ENCODE measurements at regions not wholly inside any gene's neighbourhood (a gene's known extent, or its start where the extent isn't known, plus 50 kb on each side); places are given as distances from the start of the nearest gene placed in this dataset.
"Not testable (repeated sequence)": the region's sequence is repeated elsewhere in the genome, so short reads cannot be mapped to it uniquely, and the experiment has no call there.

DNA sequence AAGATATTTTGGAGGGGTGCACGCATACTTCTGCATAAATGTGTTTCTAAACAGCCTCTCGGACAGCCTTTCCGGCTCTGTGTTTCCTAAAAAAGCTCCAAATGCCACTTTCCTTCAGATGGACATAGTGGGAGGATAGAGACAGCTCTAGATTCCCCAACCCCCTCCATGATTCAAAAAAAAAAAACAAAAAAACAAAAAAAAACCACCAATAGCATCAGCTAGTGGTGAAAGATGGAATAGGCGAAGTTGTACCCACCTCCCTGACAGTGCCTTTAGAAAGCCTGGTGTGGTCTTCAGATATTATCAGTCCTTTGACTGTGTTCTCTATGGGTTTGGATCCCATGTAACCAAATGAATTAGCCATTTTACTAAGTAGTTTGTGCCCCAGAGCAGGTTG, 94.1 kb downstream of the PHETA1 start:
- ATAC-seq: no peak

GRCh38 chr12:111271674-111272418, 97.0 kb downstream of the PHETA1 start:
- 62% methylated on average over 6 of the region's 6 CpGs for WGBS
- no peaks in the 10 kb centered on the region for H3K9me3 ChIP-seq (ENCODE audit: control insufficient read depth, low read length)
- no peaks in the 10 kb centered on the region for H3K27me3 ChIP-seq (ENCODE audit: control insufficient read depth, insufficient read depth)
- H3K27ac ChIP-seq (ENCODE audit: low read length): no peak overlapping the region
- DNase-seq (no peak), ATAC-seq (no peak)
- H3K4me1 ChIP-seq (ENCODE audit: control insufficient read depth, insufficient read depth, low read length): no peaks in the 10 kb centered on the region
- no peak overlapping the region for H3K4me3 ChIP-seq (ENCODE audit: low read length)
- intact Hi-C loops (cut with DNase I): no loop called here

More for the DNA sequence above, 94.1 kb downstream of the PHETA1 start:
- peaks cover 2% of the 10 kb centered on the region for H3K27me3 ChIP-seq (ENCODE audit: control insufficient read depth, insufficient read depth)
- DNase-seq: no peak
- no peak overlapping the region for H3K27ac ChIP-seq (ENCODE audit: low read length)
- 52% methylated on average over 4 of the region's 4 CpGs for WGBS
- H3K4me3 ChIP-seq (ENCODE audit: low read length): no peak overlapping the region
- no peaks in the 10 kb centered on the region for H3K4me1 ChIP-seq (ENCODE audit: control insufficient read depth, insufficient read depth, low read length)
- no peaks in the 10 kb centered on the region for H3K9me3 ChIP-seq (ENCODE audit: control insufficient read depth, low read length)
- intact Hi-C loops (cut with DNase I): no loop called here

DNA sequence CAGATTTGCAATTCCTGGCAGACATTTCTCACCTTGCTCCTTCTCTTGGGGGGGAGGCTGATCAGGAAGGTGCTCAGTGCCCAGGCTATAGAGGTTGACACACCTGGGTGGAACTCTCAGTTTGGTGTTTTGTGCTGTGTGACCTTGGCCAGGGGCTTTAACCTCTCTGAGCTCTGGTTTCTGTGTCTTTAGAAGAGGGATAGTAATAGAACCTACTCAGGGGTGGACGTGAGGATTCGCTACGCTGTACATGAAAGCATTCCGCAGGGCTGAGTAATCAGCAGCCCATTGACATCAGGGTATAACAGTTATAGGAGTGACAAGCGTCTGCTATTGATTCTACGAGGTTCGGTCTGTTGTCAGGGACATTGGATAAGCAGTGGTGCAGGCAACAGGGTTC, 98.1 kb downstream of the PHETA1 start:
- 35% methylated on average over 7 of the region's 7 CpGs for WGBS
- intact Hi-C loops (cut with DNase I): no loop called here
- H3K27ac ChIP-seq (ENCODE audit: low read length): no peak overlapping the region
- DNase-seq (no peak), ATAC-seq (no peak)
- H3K4me3 ChIP-seq (ENCODE audit: low read length): no peak overlapping the region
- no peaks in the 10 kb centered on the region for H3K27me3 ChIP-seq (ENCODE audit: control insufficient read depth, insufficient read depth)
- no peaks in the 10 kb centered on the region for H3K4me1 ChIP-seq (ENCODE audit: control insufficient read depth, insufficient read depth, low read length)
- H3K9me3 ChIP-seq (ENCODE audit: control insufficient read depth, low read length): no peaks in the 10 kb centered on the region

DNA sequence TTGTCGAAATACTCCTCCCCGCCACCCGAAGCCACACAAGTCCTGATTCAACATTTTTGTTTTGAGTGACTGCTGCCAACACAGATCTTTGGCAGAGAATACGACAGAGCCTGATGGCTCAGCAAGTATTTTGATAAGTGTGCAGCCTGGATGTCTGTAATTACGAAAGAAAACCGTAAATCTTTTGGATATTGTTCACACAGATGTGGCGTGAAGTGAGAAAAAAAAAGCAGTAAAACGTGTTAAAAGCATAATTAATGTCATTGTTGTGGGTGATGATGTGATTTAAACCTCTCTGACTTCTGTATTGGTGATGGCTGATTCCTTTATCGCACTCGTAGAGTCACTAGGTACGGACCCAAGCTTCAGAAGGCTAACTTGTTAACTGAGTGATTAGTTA, 98.7 kb downstream of the PHETA1 start:
- Histone ChIP-seq H3K4me3 (ENCODE audit: low read length) (no peak overlapping the region), H3K27ac (ENCODE audit: low read length) (no peak overlapping the region), H3K27me3 (ENCODE audit: control insufficient read depth, insufficient read depth) (no peaks in the 10 kb centered on the region), H3K4me1 (ENCODE audit: control insufficient read depth, insufficient read depth, low read length) (no peaks in the 10 kb centered on the region), H3K9me3 (ENCODE audit: control insufficient read depth, low read length) (no peaks in the 10 kb centered on the region)
- ATAC-seq (no peak), DNase-seq (no peak)
- intact Hi-C loops (cut with DNase I): no loop called here
- 26% methylated on average over 11 of the region's 11 CpGs for WGBS

DNA sequence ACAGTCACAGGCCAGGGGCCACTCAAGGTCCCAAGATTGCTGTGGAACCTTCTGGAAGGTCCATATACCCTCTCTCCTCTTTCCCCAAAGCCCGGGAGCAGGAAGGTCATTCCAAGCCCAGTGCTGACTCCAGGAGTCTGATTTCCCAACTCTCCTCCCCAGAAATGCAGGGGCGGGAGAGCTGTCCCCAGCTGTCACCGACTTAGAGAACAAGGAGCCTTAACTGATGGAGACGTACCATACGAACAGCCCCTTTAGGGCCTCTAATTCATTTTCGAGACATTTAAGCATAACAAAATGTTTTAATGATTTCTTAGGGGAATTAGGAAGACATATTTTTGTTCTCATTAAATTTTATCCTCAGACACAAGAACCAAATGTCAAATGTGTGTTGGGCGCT, 99.2 kb downstream of the PHETA1 start:
- 33% methylated on average over 7 of the region's 7 CpGs for WGBS
- no peaks in the 10 kb centered on the region for H3K4me1 ChIP-seq (ENCODE audit: control insufficient read depth, insufficient read depth, low read length)
- ATAC-seq (peak; percentile 48 to 56), DNase-seq (no peak)
- H3K27ac ChIP-seq (ENCODE audit: low read length): no peak overlapping the region
- H3K9me3 ChIP-seq (ENCODE audit: control insufficient read depth, low read length): no peaks in the 10 kb centered on the region
- H3K27me3 ChIP-seq (ENCODE audit: control insufficient read depth, insufficient read depth): no peaks in the 10 kb centered on the region
- intact Hi-C loops (cut with DNase I): no loop called here
- H3K4me3 ChIP-seq (ENCODE audit: low read length): no peak overlapping the region

DNA sequence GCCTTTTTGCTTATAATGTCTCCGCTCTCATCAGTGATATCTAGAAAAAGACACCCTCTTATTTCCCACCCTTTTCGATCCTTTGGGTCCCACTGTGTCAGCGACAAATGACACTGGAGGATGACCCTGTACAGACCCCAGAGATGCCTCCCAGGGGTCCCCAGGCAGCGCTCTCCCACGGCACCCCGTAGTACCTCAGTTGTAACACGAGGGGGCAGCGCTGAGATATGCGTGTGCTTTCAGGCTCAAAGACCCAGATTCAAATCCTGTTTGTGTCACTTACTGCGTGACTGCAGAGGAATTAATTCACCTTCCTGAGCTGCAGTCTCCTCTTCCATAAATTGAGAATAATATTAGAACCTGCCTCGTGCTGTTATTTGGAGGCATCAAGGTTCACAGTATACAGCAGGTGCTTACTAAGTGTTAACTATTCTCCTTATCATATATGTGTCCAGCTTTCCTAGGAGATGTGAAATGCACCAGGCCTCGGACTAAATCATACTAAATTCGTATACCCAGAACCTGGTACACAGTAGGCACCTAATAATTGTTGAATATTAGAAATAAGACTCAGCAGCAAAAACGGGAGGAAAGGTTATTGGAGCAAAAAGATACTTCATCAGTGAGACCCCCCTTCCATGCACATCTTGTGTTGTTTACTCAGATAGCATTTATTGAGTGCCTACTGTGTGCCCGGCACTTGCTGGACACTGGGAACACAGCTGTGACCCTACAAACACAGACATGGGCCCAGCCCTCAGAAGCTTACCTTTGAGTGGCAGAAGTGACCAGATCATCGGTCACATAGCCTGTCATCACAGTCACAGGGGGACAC, 99.9 kb downstream of the PHETA1 start:
- Histone ChIP-seq H3K27me3 (ENCODE audit: control insufficient read depth, insufficient read depth) (no peaks in the 10 kb centered on the region), H3K27ac (ENCODE audit: low read length) (no peak overlapping the region), H3K4me1 (ENCODE audit: control insufficient read depth, insufficient read depth, low read length) (no peaks in the 10 kb centered on the region), H3K9me3 (ENCODE audit: control insufficient read depth, low read length) (no peaks in the 10 kb centered on the region), H3K4me3 (ENCODE audit: low read length) (no peak overlapping the region)
- ATAC-seq (no peak), DNase-seq (no peak)
- intact Hi-C loops (cut with DNase I): no loop called here
- 75% methylated on average over 16 of the region's 16 CpGs for WGBS

GRCh38 chr12:111267144-111267543, 101.8 kb downstream of the PHETA1 start:
- ATAC-seq (no peak), DNase-seq (no peak)
- H3K9me3 ChIP-seq (ENCODE audit: control insufficient read depth, low read length): no peaks in the 10 kb centered on the region
- H3K27me3 ChIP-seq (ENCODE audit: control insufficient read depth, insufficient read depth): no peaks in the 10 kb centered on the region
- no peak overlapping the region for H3K27ac ChIP-seq (ENCODE audit: low read length)
- H3K4me3 ChIP-seq (ENCODE audit: low read length): no peak overlapping the region
- H3K4me1 ChIP-seq (ENCODE audit: control insufficient read depth, insufficient read depth, low read length): no peaks in the 10 kb centered on the region
- 39% methylated on average over 8 of the region's 8 CpGs for WGBS
- intact Hi-C loops (cut with DNase I): no loop called here

DNA sequence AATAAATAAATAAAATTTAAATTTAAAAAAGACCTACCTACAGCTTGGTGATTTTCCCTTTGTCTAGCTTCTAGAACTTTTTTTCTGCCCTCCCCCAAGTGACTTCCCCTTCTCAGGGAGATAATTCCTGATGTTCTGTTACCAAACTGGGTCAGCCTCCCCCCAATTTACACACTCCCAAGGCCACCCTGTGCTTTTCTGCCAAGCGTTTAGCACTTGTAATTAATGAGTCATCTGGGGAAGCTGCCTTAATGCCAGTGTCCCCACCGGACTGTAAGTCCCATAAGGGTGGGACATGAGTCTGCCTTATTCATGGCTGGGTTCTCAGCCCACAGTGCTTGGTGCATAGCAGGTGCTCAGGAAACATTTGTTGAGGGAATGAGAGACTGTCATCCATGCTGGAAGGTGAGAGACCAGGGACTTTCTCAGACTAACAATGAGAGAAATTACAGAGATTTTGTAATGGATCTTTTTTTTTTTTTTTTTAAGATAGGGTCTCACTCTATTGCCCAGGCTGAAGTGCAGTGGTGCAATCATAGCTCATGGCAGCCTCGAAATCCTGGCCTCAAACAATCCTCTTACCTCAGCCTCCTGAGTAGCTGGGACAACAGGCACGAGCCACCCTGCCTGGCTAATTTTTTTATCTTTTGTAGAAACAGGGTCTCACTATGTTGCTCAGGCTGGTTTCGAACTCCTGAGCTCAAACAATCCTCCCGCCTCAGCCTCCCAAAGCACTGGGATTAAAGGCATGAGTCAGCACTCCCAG, 106.8 kb downstream of the PHETA1 start:
- H3K27me3 ChIP-seq (ENCODE audit: control insufficient read depth, insufficient read depth): no peaks in the 10 kb centered on the region
- H3K4me3 ChIP-seq (ENCODE audit: low read length): no peak overlapping the region
- H3K4me1 ChIP-seq (ENCODE audit: control insufficient read depth, insufficient read depth, low read length): no peaks in the 10 kb centered on the region
- ATAC-seq: no peak
- no peaks in the 10 kb centered on the region for H3K9me3 ChIP-seq (ENCODE audit: control insufficient read depth, low read length)
- DNase-seq: no peak
- intact Hi-C loops (cut with DNase I): no loop called here
- H3K27ac ChIP-seq (ENCODE audit: low read length): no peak overlapping the region
- 67% methylated on average over 6 of the region's 6 CpGs for WGBS

- intact Hi-C loops (cut with DNase I): no loop called here
- 84% methylated on average over 5 of the region's 5 CpGs for WGBS
- no peaks in the 10 kb centered on the region for H3K4me1 ChIP-seq (ENCODE audit: control insufficient read depth, insufficient read depth, low read length)
Observed at GRCh38 chr12:111260732-111261131, 108.2 kb downstream of the PHETA1 start.

GRCh38 chr12:111259231-111259630, 109.7 kb downstream of the PHETA1 start:
- no peaks in the 10 kb centered on the region for H3K27me3 ChIP-seq (ENCODE audit: control insufficient read depth, insufficient read depth)
- DNase-seq (no peak), ATAC-seq (no peak)
- H3K4me3 ChIP-seq (ENCODE audit: low read length): no peak overlapping the region
- no peaks in the 10 kb centered on the region for H3K4me1 ChIP-seq (ENCODE audit: control insufficient read depth, insufficient read depth, low read length)
- H3K27ac ChIP-seq (ENCODE audit: low read length): no peak overlapping the region
- WGBS: 91% methylated on average over 4 of the region's 4 CpGs
- no peaks in the 10 kb centered on the region for H3K9me3 ChIP-seq (ENCODE audit: control insufficient read depth, low read length)
- intact Hi-C loops (cut with DNase I): no loop called here

More at GRCh38 chr12:111260732-111261131, 108.2 kb downstream of the PHETA1 start:
- Histone ChIP-seq H3K27ac (ENCODE audit: low read length) (no peak overlapping the region), H3K27me3 (ENCODE audit: control insufficient read depth, insufficient read depth) (no peaks in the 10 kb centered on the region), H3K9me3 (ENCODE audit: control insufficient read depth, low read length) (no peaks in the 10 kb centered on the region), H3K4me3 (ENCODE audit: low read length) (no peak overlapping the region)
- no peak for DNase-seq
- ATAC-seq: no peak

GRCh38 chr12:111258081-111258480, 110.8 kb downstream of the PHETA1 start:
- H3K4me1 ChIP-seq (ENCODE audit: control insufficient read depth, insufficient read depth, low read length); DNase-seq; H3K4me3 ChIP-seq (ENCODE audit: low read length); H3K27ac ChIP-seq (ENCODE audit: low read length); ATAC-seq; H3K9me3 ChIP-seq (ENCODE audit: control insufficient read depth, low read length); intact Hi-C loops (cut with DNase I); H3K27me3 ChIP-seq (ENCODE audit: control insufficient read depth, insufficient read depth): not testable (repeated sequence)
- WGBS: 94% methylated on average over 10 of the region's 10 CpGs
